Small intestine (tissue), 7 donors: ENCODE measurements at regions not wholly inside any gene's neighbourhood (a gene's known extent, or its start where the extent isn't known, plus 50 kb on each side); places are given as distances from the start of the nearest gene placed in this dataset.

ENCODE experiments used
- DNase-seq, 2 donors: peaks; one replicate each; pipeline versions ENCODE4 v3.0.0 to v3.0.0-alpha.2; 2013
- FAIRE-seq: peaks from 2 replicates; lab custom pipeline; 2012; peaks lifted over from hg19 to GRCh38; lab: Jason Lieb, UNC
- H3K27ac ChIP-seq, 3 donors: one replicate each; pipeline ENCODE4 v1.5.1; 2013; ENCODE audit warnings: low read length in 2 of 3, mild to moderate bottlenecking in 2 of 3, control low read depth in 1 of 3, inconsistent platforms in 1 of 3, low read depth in 1 of 3, moderate library complexity in 1 of 3
- H3K27me3 ChIP-seq, 3 donors: one replicate each; pipeline ENCODE4 v1.6.1; 2013; ENCODE audit warnings: low read length in 3 of 3, inconsistent platforms in 1 of 3; ENCODE audit not compliant: control insufficient read depth in 3 of 3, insufficient read depth in 3 of 3
- H3K36me3 ChIP-seq, 3 donors: one replicate each; pipeline ENCODE4 v1.6.1; 2013; ENCODE audit warnings: low read length in 3 of 3, inconsistent platforms in 1 of 3, low read depth in 1 of 3, mild to moderate bottlenecking in 1 of 3, moderate library complexity in 1 of 3; ENCODE audit not compliant: control insufficient read depth in 3 of 3, insufficient read depth in 2 of 3
- H3K4me1 ChIP-seq, 3 donors: one replicate each; pipeline ENCODE4 v1.6.1; 2013; ENCODE audit warnings: low read length in 2 of 3, inconsistent platforms in 1 of 3, low read depth in 1 of 3, mild to moderate bottlenecking in 1 of 3, moderate library complexity in 1 of 3; ENCODE audit not compliant: control insufficient read depth in 3 of 3, insufficient read depth in 2 of 3
- H3K4me3 ChIP-seq, 3 donors: one replicate each; pipeline ENCODE4 v1.5.1; 2013; ENCODE audit warnings: low read length in 3 of 3, control low read depth in 1 of 3, inconsistent platforms in 1 of 3, low read depth in 1 of 3, mild to moderate bottlenecking in 1 of 3, moderate library complexity in 1 of 3
- H3K9me3 ChIP-seq, 2 donors: one replicate each; pipeline ENCODE4 v1.6.1; 2013; ENCODE audit warnings: low read depth in 1 of 2, low read length in 1 of 2; ENCODE audit not compliant: control insufficient read depth in 2 of 2, insufficient read depth in 1 of 2
- WGBS, 3 donors: extraction: QIAGEN DNeasy Blood & Tissue Kit; methylation state at CpG; one replicate each; pipeline ENCODE4 v1.1.7; 2013; 5-methylcytosine and 5-hydroxymethylcytosine counted together
- donor health status: healthy with polysubstance abuse.
- donor health status: control.
- donor health status: control.
- donor health status: Bipolar disorder and iron deficiency.
- donor health status: healthy.

- Histone ChIP-seq H3K4me3 (no peak overlapping the region), H3K27ac (peak overlapping the region in 1 of 3 donors; percentile 74)
Measured at GRCh38 chr2:8133913-8134472, 547.9 kb upstream of the ID2 start.

GRCh38 chr2:8134473-8134932, 547.4 kb upstream of the ID2 start:
- no peak for FAIRE-seq
- peak; percentile 25 to 71 for DNase-seq
- Histone ChIP-seq H3K9me3 (no peaks in the 10 kb centered on the region), H3K27ac (peak overlapping the region in 1 of 3 donors; percentile 74), H3K4me3 (no peak overlapping the region), H3K36me3 (no peaks in the 10 kb centered on the region), H3K27me3 (no peaks in the 10 kb centered on the region), H3K4me1 (peaks cover 0 to 14% (median 4%) of the 10 kb centered on the region in 3 donors)
- WGBS, 3 donors, result 50 to 64% (median 59%) methylated on average over 11 of the region's 11 CpGs

More at GRCh38 chr2:8133913-8134472, 547.9 kb upstream of the ID2 start:
- Histone ChIP-seq H3K36me3 (no peaks in the 10 kb centered on the region), H3K9me3 (no peaks in the 10 kb centered on the region), H3K27me3 (no peaks in the 10 kb centered on the region), H3K4me1 (peaks cover 0 to 14% (median 4%) of the 10 kb centered on the region in 3 donors)
- DNase-seq (no peak), FAIRE-seq (no peak)
- 47 to 70% (median 67%) methylated on average over 11 of the region's 11 CpGs for WGBS, 3 donors

- Histone ChIP-seq H3K36me3 (no peaks in the 10 kb centered on the region), H3K4me3 (no peak overlapping the region), H3K27me3 (no peaks in the 10 kb centered on the region), H3K27ac (peak overlapping the region in 1 of 3 donors; percentile 74), H3K4me1 (peaks cover 0 to 14% (median 4%) of the 10 kb centered on the region in 3 donors), H3K9me3 (no peaks in the 10 kb centered on the region)
- 64 to 89% (median 86%) methylated on average over 13 of the region's 13 CpGs for WGBS, 3 donors
- no peak for DNase-seq
- no peak for FAIRE-seq
Measured at GRCh38 chr2:8134985-8135682, 546.7 kb upstream of the ID2 start.

- 78 to 89% (median 84%) methylated on average over 7 of the region's 7 CpGs for WGBS, 3 donors
- Histone ChIP-seq H3K36me3 (no peaks in the 10 kb centered on the region), H3K4me3 (no peak overlapping the region), H3K4me1 (peaks cover 0 to 30% (median 4%) of the 10 kb centered on the region in 3 donors), H3K27ac (no peak overlapping the region), H3K27me3 (no peaks in the 10 kb centered on the region), H3K9me3 (no peaks in the 10 kb centered on the region)
- DNase-seq (no peak), FAIRE-seq (no peak)
Measured at GRCh38 chr2:8137801-8138200, 544.1 kb upstream of the ID2 start.

GRCh38 chr2:8138525-8138922, 543.3 kb upstream of the ID2 start:
- DNase-seq (no peak), FAIRE-seq (no peak)
- Histone ChIP-seq H3K27ac (peak overlapping the region in 1 of 3 donors; percentile 43), H3K4me3 (no peak overlapping the region), H3K9me3 (no peaks in the 10 kb centered on the region), H3K36me3 (no peaks in the 10 kb centered on the region), H3K27me3 (no peaks in the 10 kb centered on the region), H3K4me1 (peaks cover 0 to 30% (median 4%) of the 10 kb centered on the region in 3 donors)
- 96 to 100% (median 97%) methylated on average over 3 of the region's 3 CpGs for WGBS, 3 donors

- H3K4me1 ChIP-seq, result peaks cover 0 to 32% (median 4%) of the 10 kb centered on the region in 3 donors
- H3K27ac ChIP-seq, result peak overlapping the region in 1 of 3 donors; percentile 51
- DNase-seq, result no peak
- H3K4me3 ChIP-seq, result no peak overlapping the region
- H3K9me3 ChIP-seq, result no peaks in the 10 kb centered on the region
- H3K27me3 ChIP-seq, result no peaks in the 10 kb centered on the region
- 85 to 90% (median 88%) methylated on average over 10 of the region's 10 CpGs for WGBS, 3 donors
- FAIRE-seq, result no peak
- no peaks in the 10 kb centered on the region for H3K36me3 ChIP-seq
Measured at GRCh38 chr2:8138923-8139667, 542.8 kb upstream of the ID2 start.

- Histone ChIP-seq H3K4me3 (no peak overlapping the region), H3K9me3 (no peaks in the 10 kb centered on the region), H3K36me3 (no peaks in the 10 kb centered on the region), H3K4me1 (peaks cover 0 to 32% (median 4%) of the 10 kb centered on the region in 3 donors), H3K27ac (peak overlapping the region in 1 of 3 donors; percentile 51), H3K27me3 (no peaks in the 10 kb centered on the region)
- DNase-seq (no peak), FAIRE-seq (no peak)
- WGBS, 3 donors, result 76 to 94% (median 79%) methylated on average over 2 of the region's 2 CpGs
Measured at GRCh38 chr2:8139668-8140200, 542.1 kb upstream of the ID2 start.

GRCh38 chr2:8141079-8141707, 540.7 kb upstream of the ID2 start:
- Histone ChIP-seq H3K27me3 (no peaks in the 10 kb centered on the region), H3K27ac (peak overlapping the region in 1 of 3 donors; percentile 67), H3K9me3 (no peaks in the 10 kb centered on the region), H3K4me3 (no peak overlapping the region), H3K36me3 (no peaks in the 10 kb centered on the region), H3K4me1 (peaks cover 0 to 38% (median 0%) of the 10 kb centered on the region in 3 donors)
- no peak for FAIRE-seq
- peak; percentile 64 to 80 for DNase-seq
- 45 to 69% (median 68%) methylated on average over 5 of the region's 5 CpGs for WGBS, 3 donors
